ENCODE measurements at regions not wholly inside any gene's neighbourhood (a gene's known extent, or its start where the extent isn't known, plus 50 kb on each side); places are given as distances from the start of the nearest gene placed in this dataset.

DNA sequence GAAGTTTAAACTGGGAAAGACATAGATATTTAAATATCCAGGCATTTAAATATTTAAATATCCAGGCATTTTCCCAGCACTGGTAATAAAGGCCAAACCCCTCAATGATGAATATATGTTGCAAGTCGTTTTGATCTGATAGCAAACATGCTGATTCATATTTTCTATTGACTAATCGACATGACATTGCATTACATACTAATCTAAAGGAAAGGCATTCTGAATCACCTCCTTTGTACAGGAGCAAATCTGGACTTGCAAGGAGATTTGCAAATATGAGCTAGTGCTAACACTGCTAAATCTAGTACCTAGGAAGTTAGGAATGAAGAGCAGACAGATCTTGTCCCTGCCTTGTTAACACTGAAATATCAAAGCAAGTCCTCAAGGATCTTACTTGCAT, 207.3 kb downstream of the SLC7A11 start:
- Histone ChIP-seq H4K20me1 (ENCODE audit: insufficient read depth, low read length) (no peaks in the 10 kb centered on the region), H3K4me2 (ENCODE audit: insufficient read depth, low read length) (no peak overlapping the region), H2AFZ (ENCODE audit: low read depth, low read length) (no peak overlapping the region), H3K27ac (ENCODE audit: low read length) (no peak overlapping the region), H3K27me3 (ENCODE audit: insufficient read depth, low read length, poor library complexity) (no peaks in the 10 kb centered on the region), H3K9me3 (ENCODE audit: insufficient read depth, low read length, severe bottlenecking) (no peaks in the 10 kb centered on the region), H3K4me3 (ENCODE audit: low read depth in 1 of 2, low read length in 2 of 2) (no peak overlapping the region), H3K79me2 (ENCODE audit: insufficient read depth, low read length) (no peaks in the 10 kb centered on the region), H3K9ac (ENCODE audit: low read depth, low read length) (no peak overlapping the region), H3K36me3 (ENCODE audit: insufficient read depth, low read length) (no peaks in the 10 kb centered on the region), H3K4me1 (ENCODE audit: insufficient read depth, low read length) (no peaks in the 10 kb centered on the region)
- TF ChIP-seq EZH2 (IDR thresholded peaks at IDR 0.05; ENCODE audit: borderline replicate concordance, low read depth, low read length, severe bottlenecking) = no peak
- TF ChIP-seq, protein P1, sequence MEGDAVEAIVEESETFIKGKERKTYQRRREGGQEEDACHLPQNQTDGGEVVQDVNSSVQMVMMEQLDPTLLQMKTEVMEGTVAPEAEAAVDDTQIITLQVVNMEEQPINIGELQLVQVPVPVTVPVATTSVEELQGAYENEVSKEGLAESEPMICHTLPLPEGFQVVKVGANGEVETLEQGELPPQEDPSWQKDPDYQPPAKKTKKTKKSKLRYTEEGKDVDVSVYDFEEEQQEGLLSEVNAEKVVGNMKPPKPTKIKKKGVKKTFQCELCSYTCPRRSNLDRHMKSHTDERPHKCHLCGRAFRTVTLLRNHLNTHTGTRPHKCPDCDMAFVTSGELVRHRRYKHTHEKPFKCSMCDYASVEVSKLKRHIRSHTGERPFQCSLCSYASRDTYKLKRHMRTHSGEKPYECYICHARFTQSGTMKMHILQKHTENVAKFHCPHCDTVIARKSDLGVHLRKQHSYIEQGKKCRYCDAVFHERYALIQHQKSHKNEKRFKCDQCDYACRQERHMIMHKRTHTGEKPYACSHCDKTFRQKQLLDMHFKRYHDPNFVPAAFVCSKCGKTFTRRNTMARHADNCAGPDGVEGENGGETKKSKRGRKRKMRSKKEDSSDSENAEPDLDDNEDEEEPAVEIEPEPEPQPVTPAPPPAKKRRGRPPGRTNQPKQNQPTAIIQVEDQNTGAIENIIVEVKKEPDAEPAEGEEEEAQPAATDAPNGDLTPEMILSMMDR (IDR thresholded peaks at IDR 0.05; ENCODE audit: borderline replicate concordance, extremely low read depth, low read length, poor library complexity, severe bottlenecking) = no peak
- no peak for ATAC-seq (ENCODE audit: insufficient read depth, low read depth)
- no peak for DNase-seq

DNA sequence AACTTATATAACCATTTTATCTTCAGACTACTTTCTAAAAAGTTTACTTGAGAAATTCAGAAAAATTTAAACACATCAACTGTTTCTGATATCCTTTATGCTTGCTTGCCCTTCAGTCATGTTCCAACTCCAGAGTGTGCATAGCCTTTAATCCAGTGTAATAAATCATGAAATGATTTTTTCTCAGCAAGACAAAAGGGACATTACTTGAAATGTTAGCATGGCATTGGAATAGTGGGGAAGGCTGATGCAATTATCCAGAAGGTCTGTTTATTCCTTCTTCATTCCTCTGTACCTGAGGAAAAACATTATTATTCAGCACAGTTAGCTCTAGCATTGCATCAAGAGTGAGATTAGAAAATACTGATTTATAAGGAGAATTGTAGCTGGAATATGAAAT, 209.9 kb downstream of the SLC7A11 start:
- Histone ChIP-seq H3K4me3 (ENCODE audit: low read depth in 1 of 2, low read length in 2 of 2) (no peak overlapping the region), H3K36me3 (ENCODE audit: insufficient read depth, low read length) (no peaks in the 10 kb centered on the region), H4K20me1 (ENCODE audit: insufficient read depth, low read length) (no peaks in the 10 kb centered on the region), H3K9me3 (ENCODE audit: insufficient read depth, low read length, severe bottlenecking) (no peaks in the 10 kb centered on the region), H3K9ac (ENCODE audit: low read depth, low read length) (no peak overlapping the region), H3K4me2 (ENCODE audit: insufficient read depth, low read length) (no peak overlapping the region), H3K27ac (ENCODE audit: low read length) (no peak overlapping the region), H2AFZ (ENCODE audit: low read depth, low read length) (no peak overlapping the region), H3K27me3 (ENCODE audit: insufficient read depth, low read length, poor library complexity) (no peaks in the 10 kb centered on the region), H3K4me1 (ENCODE audit: insufficient read depth, low read length) (no peaks in the 10 kb centered on the region), H3K79me2 (ENCODE audit: insufficient read depth, low read length) (no peaks in the 10 kb centered on the region)
- DNase-seq = no peak
- TF ChIP-seq EZH2 (IDR thresholded peaks at IDR 0.05; ENCODE audit: borderline replicate concordance, low read depth, low read length, severe bottlenecking) = no peak
- TF ChIP-seq, protein P1 (IDR thresholded peaks at IDR 0.05; ENCODE audit: borderline replicate concordance, extremely low read depth, low read length, poor library complexity, severe bottlenecking) = no peak
- ATAC-seq (ENCODE audit: insufficient read depth, low read depth) = no peak

DNA sequence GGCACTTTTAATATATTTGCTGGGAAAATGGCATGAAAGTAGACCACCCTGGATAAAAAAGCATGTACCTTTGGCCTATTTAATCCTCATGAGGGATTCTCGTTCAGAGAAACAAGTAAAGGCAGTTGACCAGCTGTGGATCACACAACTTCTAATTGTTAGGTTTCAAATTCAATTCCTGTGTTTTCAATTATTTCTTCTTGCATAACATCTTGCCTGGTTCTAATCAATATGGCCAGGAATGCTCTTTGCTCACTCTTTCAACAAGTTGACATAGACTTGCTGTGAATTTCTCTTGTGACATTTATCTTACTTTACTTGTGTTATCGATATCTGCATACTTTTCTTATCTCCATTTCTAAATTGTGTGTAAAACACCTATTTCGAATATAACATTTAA, 211.8 kb downstream of the SLC7A11 start:
- H3K9ac ChIP-seq (ENCODE audit: low read depth, low read length) = no peak overlapping the region
- H3K4me2 ChIP-seq (ENCODE audit: insufficient read depth, low read length) = no peak overlapping the region
- H3K27ac ChIP-seq (ENCODE audit: low read length) = no peak overlapping the region
- no peaks in the 10 kb centered on the region for H3K4me1 ChIP-seq (ENCODE audit: insufficient read depth, low read length)
- no peak for DNase-seq
- H3K36me3 ChIP-seq (ENCODE audit: insufficient read depth, low read length) = no peaks in the 10 kb centered on the region
- H3K27me3 ChIP-seq (ENCODE audit: insufficient read depth, low read length, poor library complexity) = no peaks in the 10 kb centered on the region
- H3K4me3 ChIP-seq (ENCODE audit: low read depth in 1 of 2, low read length in 2 of 2) = no peak overlapping the region
- no peak for TF ChIP-seq EZH2 (IDR thresholded peaks at IDR 0.05; ENCODE audit: borderline replicate concordance, low read depth, low read length, severe bottlenecking)
- no peak for ATAC-seq (ENCODE audit: insufficient read depth, low read depth)
- no peaks in the 10 kb centered on the region for H3K9me3 ChIP-seq (ENCODE audit: insufficient read depth, low read length, severe bottlenecking)
- no peaks in the 10 kb centered on the region for H4K20me1 ChIP-seq (ENCODE audit: insufficient read depth, low read length)
- no peaks in the 10 kb centered on the region for H3K79me2 ChIP-seq (ENCODE audit: insufficient read depth, low read length)
- no peak overlapping the region for H2AFZ ChIP-seq (ENCODE audit: low read depth, low read length)

DNA sequence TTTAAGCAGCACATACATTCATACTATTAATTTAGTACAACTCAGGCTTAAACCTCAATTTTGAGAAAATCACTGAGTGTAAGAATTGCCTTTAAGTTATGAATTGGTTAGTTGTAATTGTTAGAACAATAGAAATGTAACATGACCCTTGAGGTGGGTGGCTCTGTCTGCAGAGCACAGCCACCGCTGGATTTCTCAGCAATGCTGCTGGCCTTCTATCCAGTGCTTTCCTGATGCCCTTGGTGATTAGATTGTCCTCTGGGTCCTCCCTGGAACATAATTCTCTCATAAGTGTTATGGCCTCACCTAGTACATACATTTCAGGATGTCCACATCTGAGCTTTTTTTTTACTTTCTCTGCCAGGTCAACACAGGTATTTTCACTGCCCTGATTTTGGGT, 213.2 kb downstream of the SLC7A11 start:
- Histone ChIP-seq H3K4me2 (ENCODE audit: insufficient read depth, low read length) (no peak overlapping the region), H4K20me1 (ENCODE audit: insufficient read depth, low read length) (no peaks in the 10 kb centered on the region), H3K4me3 (ENCODE audit: low read depth in 1 of 2, low read length in 2 of 2) (no peak overlapping the region), H3K9ac (ENCODE audit: low read depth, low read length) (no peak overlapping the region), H3K9me3 (ENCODE audit: insufficient read depth, low read length, severe bottlenecking) (no peaks in the 10 kb centered on the region), H3K27ac (ENCODE audit: low read length) (no peak overlapping the region), H2AFZ (ENCODE audit: low read depth, low read length) (no peak overlapping the region), H3K4me1 (ENCODE audit: insufficient read depth, low read length) (no peaks in the 10 kb centered on the region), H3K79me2 (ENCODE audit: insufficient read depth, low read length) (no peaks in the 10 kb centered on the region), H3K36me3 (ENCODE audit: insufficient read depth, low read length) (no peaks in the 10 kb centered on the region), H3K27me3 (ENCODE audit: insufficient read depth, low read length, poor library complexity) (no peaks in the 10 kb centered on the region)
- ATAC-seq (ENCODE audit: insufficient read depth, low read depth) = no peak
- DNase-seq = no peak
- TF ChIP-seq, protein P1 (IDR thresholded peaks at IDR 0.05; ENCODE audit: borderline replicate concordance, extremely low read depth, low read length, poor library complexity, severe bottlenecking) = no peak
- no peak for TF ChIP-seq EZH2 (IDR thresholded peaks at IDR 0.05; ENCODE audit: borderline replicate concordance, low read depth, low read length, severe bottlenecking)
